B cell (primary cell): ENCODE measurements at regions not wholly inside any gene's neighbourhood (a gene's known extent, or its start where the extent isn't known, plus 50 kb on each side); places are given as distances from the start of the nearest gene placed in this dataset.

Source experiments
- ATAC-seq: fragments of 200-7000 bp; cut with Tn5 transposase; one replicate; pipeline ENCODE4 v1.10.0; 2021; ENCODE audit warnings: low read depth, mild to moderate bottlenecking, moderate number of reproducible peaks, moderate library complexity
- CTCF ChIA-PET: fragments of 350-600 bp; sonication (Branson Sonifier 250); formaldehyde crosslinking; loops from one replicate; lab custom pipeline; 2021; ENCODE audit warnings: antibody characterized with exemption, inconsistent platforms; lab: Charles Lee
- POLR2A ChIA-PET: fragments of 350-600 bp; sonication (Branson Sonifier 250); formaldehyde crosslinking; loops from one replicate; lab custom pipeline; 2021; ENCODE audit warnings: antibody characterized with exemption; lab: Charles Lee
- DNase-seq: peaks from one replicate; pipeline ENCODE4 v3.0.0; 2013
- H2AFZ ChIP-seq: 2 replicates; pipeline ENCODE4 v1.6.1; 2012; ENCODE audit warnings: mild to moderate bottlenecking, low read depth, low read length; ENCODE audit not compliant: insufficient read depth, poor library complexity, severe bottlenecking
- H3K27ac ChIP-seq, 2 donors: 1 replicate in 1 of 2; 2 replicates in 1 of 2; pipeline ENCODE4 v1.5.1; 2012 to 2013; ENCODE audit warnings: low read length in 2 of 2, mild to moderate bottlenecking in 2 of 2, moderate library complexity in 1 of 2
- H3K27me3 ChIP-seq, 4 experiments: fragments of 200-600 bp in 1 of 4; sonication (generic) in 1 of 4; replicated peaks in 1 of 4; 1 replicate in 2 of 4; 2 replicates in 2 of 4; pipeline versions ENCODE4 v1.6.1 to v1.7.0; 2013 to 2016; ENCODE audit warnings: low read length in 3 of 4, mild to moderate bottlenecking in 2 of 4, mixed read lengths in 1 of 4, moderate library complexity in 1 of 4; ENCODE audit not compliant: insufficient read depth in 4 of 4, control insufficient read depth in 3 of 4; ENCODE audit errors: control extremely low read depth in 1 of 4
- H3K36me3 ChIP-seq, 2 experiments: replicated peaks in 1 of 2; 1 replicate in 1 of 2; 2 replicates in 1 of 2; pipeline versions ENCODE4 v1.6.1 to v1.7.1; 2013; ENCODE audit warnings: low read length in 1 of 2; ENCODE audit not compliant: insufficient read depth in 2 of 2, control insufficient read depth in 1 of 2; ENCODE audit errors: control extremely low read depth in 1 of 2, extremely low read depth in 1 of 2
- H3K4me1 ChIP-seq, 2 donors: fragments of 200-600 bp in 1 of 2; sonication (generic) in 1 of 2; 1 replicate in 1 of 2; 2 replicates in 1 of 2; pipeline versions ENCODE4 v1.5.1 to v1.6.1; 2013 to 2017; ENCODE audit warnings: low read length in 2 of 2; ENCODE audit not compliant: control insufficient read depth in 2 of 2, insufficient read depth in 2 of 2
- H3K4me2 ChIP-seq: replicated peaks from 2 replicates; pipeline ENCODE3; 2012; ENCODE audit warnings: mild to moderate bottlenecking, low read depth, low read length; ENCODE audit not compliant: poor library complexity, severe bottlenecking
- H3K4me3 ChIP-seq, 5 experiments: fragments of 200-600 bp in 1 of 5; sonication (generic) in 1 of 5; 1 replicate in 3 of 5; 2 replicates in 2 of 5; pipeline versions ENCODE4 v1.5.1 to v1.7.0; 2011 to 2016; ENCODE audit warnings: low read length in 4 of 5, mild to moderate bottlenecking in 4 of 5, low read depth in 2 of 5, control low read depth in 1 of 5, moderate library complexity in 1 of 5; ENCODE audit not compliant: insufficient read depth in 1 of 5; ENCODE audit errors: control extremely low read depth in 1 of 5, extremely low read depth in 1 of 5
- H3K79me2 ChIP-seq: fragments of 200-600 bp; sonication (generic); one replicate; pipeline ENCODE4 v1.6.0; 2016; ENCODE audit warnings: low read length; ENCODE audit not compliant: control insufficient read depth, insufficient read depth
- H3K9ac ChIP-seq: fragments of 200-600 bp; sonication (generic); 2 replicates; pipeline ENCODE4 v1.6.1; 2017; ENCODE audit warnings: mild to moderate bottlenecking, low read length, moderate library complexity
- H3K9me3 ChIP-seq, 3 donors: one replicate each; pipeline versions ENCODE4 v1.6.1 to v1.7.1; 2013; ENCODE audit warnings: low read length in 2 of 3; ENCODE audit not compliant: control insufficient read depth in 2 of 3, insufficient read depth in 1 of 3; ENCODE audit errors: control extremely low read depth in 1 of 3
- H4K20me1 ChIP-seq: 2 replicates; pipeline ENCODE4 v1.6.0; 2012; ENCODE audit warnings: mild to moderate bottlenecking, low read length; ENCODE audit not compliant: insufficient read depth, control insufficient read depth, poor library complexity, severe bottlenecking
- H3K27ac Mint-ChIP-seq: one replicate; pipeline ENCODE4 v1.8.0; 2021; ENCODE audit warnings: mixed read lengths
- H3K27me3 Mint-ChIP-seq: one replicate; pipeline ENCODE4 v1.8.0; 2021; ENCODE audit warnings: mixed read lengths
- H3K4me1 Mint-ChIP-seq: one replicate; pipeline ENCODE4 v1.8.0; 2021; ENCODE audit warnings: mixed read lengths
- H3K4me3 Mint-ChIP-seq: one replicate; pipeline ENCODE4 v1.8.0; 2021; ENCODE audit warnings: mixed read lengths
- H3K9me3 Mint-ChIP-seq: one replicate; pipeline ENCODE4 v1.8.0; 2022; ENCODE audit warnings: mixed read lengths; ENCODE audit not compliant: insufficient read depth
- CTCF ChIP-seq: fragments of 200-600 bp; IDR thresholded peaks from one replicate; pipeline ENCODE4 v1.8.0; 2022; ENCODE audit warnings: antibody characterized with exemption, mild to moderate bottlenecking
- EZH2 ChIP-seq: IDR thresholded peaks from 2 replicates; pipeline ENCODE4 v1.6.1; 2012; ENCODE audit warnings: borderline replicate concordance, low read depth, mild to moderate bottlenecking, moderate library complexity, low read length; ENCODE audit not compliant: insufficient read depth, poor library complexity, severe bottlenecking
- WGBS: methylation state at CpG from one replicate; pipeline ENCODE4 v1.1.5; 2013; ENCODE audit warnings: missing lambda C conversion rate; ENCODE audit not compliant: insufficient coverage; 5-methylcytosine and 5-hydroxymethylcytosine counted together
- intact Hi-C: fragments of 100-400 bp; cut with micrococcal nuclease; formaldehyde crosslinking; loops from one replicate; pipeline ENCODE4 v1.10.0; 2022

GRCh38 chr4:32589097-32589496, 1868.9 kb downstream of the PCDH7 start:
- Histone ChIP-seq H3K4me2 (no peak overlapping the region), H2AFZ (no peak overlapping the region), H3K36me3 (no peaks in the 10 kb centered on the region), H3K4me1 (no peaks in the 10 kb centered on the region), H3K9me3 (no peaks in the 10 kb centered on the region), H3K4me3 (no peak overlapping the region), H3K27me3 (no peaks in the 10 kb centered on the region), H3K27ac (no peak overlapping the region), H4K20me1 (no peaks in the 10 kb centered on the region), H3K9ac (no peak overlapping the region), H3K79me2 (no peaks in the 10 kb centered on the region)
- intact Hi-C loops: no loop called here
- H3K4me1 Mint-ChIP-seq: no peaks in the 10 kb centered on the region
- ChIA-PET POLR2A (no interaction called here), CTCF (no interaction called here)
- DNase-seq (no peak), ATAC-seq (no peak)
- no peak overlapping the region for H3K4me3 Mint-ChIP-seq
- no peak overlapping the region for H3K27ac Mint-ChIP-seq
- peaks cover 6% of the 10 kb centered on the region for H3K9me3 Mint-ChIP-seq
- no CpG with 5 or more reads among the region's 2 CpGs for WGBS
- no peaks in the 10 kb centered on the region for H3K27me3 Mint-ChIP-seq
- TF ChIP-seq EZH2 (no peak), CTCF (no peak)

- H2AFZ ChIP-seq: no peak overlapping the region
- no peak overlapping the region for H3K4me3 ChIP-seq
- no peak for TF ChIP-seq CTCF
- no peak for TF ChIP-seq EZH2
- no peaks in the 10 kb centered on the region for H3K36me3 ChIP-seq
- Mint-ChIP-seq H3K4me3 (no peak overlapping the region), H3K4me1 (no peaks in the 10 kb centered on the region), H3K9me3 (peaks cover 6% of the 10 kb centered on the region), H3K27me3 (no peaks in the 10 kb centered on the region), H3K27ac (no peak overlapping the region)
- no peaks in the 10 kb centered on the region for H3K4me1 ChIP-seq
- POLR2A ChIA-PET: no interaction called here
- H3K27me3 ChIP-seq: no peaks in the 10 kb centered on the region
- CTCF ChIA-PET: no interaction called here
- intact Hi-C loops: no loop called here
- DNase-seq (no peak), ATAC-seq (no peak)
- no peaks in the 10 kb centered on the region for H4K20me1 ChIP-seq
- no peaks in the 10 kb centered on the region for H3K79me2 ChIP-seq
- no peak overlapping the region for H3K27ac ChIP-seq
- no peak overlapping the region for H3K4me2 ChIP-seq
- WGBS: no CpG with 5 or more reads among the region's 2 CpGs
- no peak overlapping the region for H3K9ac ChIP-seq
- H3K9me3 ChIP-seq: no peaks in the 10 kb centered on the region
These were observed 1869.7 kb downstream of the PCDH7 start for GRCh38 chr4:32589853-32590252.
